Endothelial cell of hepatic sinusoid (primary cell): ENCODE measurements at regions not wholly inside any gene's neighbourhood (a gene's known extent, or its start where the extent isn't known, plus 50 kb on each side); places are given as distances from the start of the nearest gene placed in this dataset.

Source experiments
- in situ Hi-C: cut with HindIII; loops from 2 replicates; pipeline ENCODE4 v1.10.0; 2017; ENCODE audit warnings: low sequenced_read_pairs

DNA sequence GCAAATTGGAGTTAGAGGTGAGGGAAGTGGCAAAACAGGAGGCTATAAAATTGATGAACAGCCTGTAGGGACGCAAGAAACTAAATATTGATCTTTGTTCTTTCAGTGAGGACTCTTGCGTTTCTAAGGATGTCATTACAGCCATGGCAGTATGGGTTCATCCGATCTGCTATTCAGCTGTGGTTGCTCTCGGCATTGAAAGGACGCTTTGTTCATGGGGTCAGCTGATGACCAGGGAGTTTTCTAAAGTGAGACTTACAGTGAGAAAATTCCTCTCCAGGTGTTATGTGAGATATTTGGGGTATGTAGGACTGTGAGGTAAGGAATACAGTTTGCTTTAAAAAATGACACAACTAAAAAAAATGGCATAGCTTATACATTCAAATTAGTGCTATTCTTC, 52.7 kb upstream of the PELI1 start:
- in situ Hi-C loops = no loop called here

DNA sequence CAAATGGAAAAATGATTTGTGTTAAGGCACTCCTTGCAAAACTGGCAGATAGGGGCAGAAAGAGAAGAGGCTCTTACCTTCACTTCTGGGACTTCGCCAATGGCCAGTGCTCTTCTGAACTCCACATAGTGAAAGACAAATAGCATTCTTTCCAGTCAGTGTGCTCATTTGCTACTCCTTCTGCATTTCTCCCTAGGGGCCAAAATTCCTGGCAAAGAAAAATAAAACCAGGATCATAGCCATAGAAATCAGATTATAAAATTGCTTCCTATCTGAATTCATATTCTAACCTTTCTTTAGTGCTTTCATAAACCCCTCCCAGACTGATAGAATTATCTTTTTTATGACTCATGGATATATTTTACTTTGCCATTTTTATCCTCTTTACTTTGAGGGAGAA, 56.9 kb upstream of the PELI1 start:
- in situ Hi-C loops = no loop called here

DNA sequence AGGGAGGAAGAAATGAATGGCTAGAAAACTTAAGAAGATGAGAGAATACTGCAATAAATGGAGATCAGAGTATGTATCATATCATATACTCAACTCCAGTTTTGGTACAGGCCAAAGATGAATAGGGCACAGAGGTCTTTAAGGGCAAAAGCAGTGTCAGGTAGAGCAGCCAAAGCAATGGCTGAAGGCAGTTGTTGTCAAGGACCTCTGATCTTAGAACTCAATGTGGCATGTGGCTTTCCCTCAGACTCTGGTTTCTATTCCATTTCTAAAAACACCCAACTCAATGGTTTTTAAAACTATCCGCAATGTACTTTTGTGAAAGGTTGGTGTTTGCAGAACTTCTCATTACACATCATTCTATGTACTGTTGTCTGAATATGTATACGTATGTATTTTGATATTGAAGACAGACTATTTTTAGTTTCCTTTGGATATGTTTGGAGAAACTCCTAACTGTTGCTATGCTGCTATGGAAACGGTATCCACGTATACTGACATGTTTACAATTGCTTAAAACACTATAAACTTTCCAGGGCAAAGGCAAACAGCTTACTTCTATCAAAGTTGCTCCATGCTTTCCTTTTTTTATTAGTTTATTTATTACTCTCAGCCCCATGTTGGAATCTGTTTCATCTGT, 58.1 kb upstream of the PELI1 start:
- in situ Hi-C loops = no loop called here

DNA sequence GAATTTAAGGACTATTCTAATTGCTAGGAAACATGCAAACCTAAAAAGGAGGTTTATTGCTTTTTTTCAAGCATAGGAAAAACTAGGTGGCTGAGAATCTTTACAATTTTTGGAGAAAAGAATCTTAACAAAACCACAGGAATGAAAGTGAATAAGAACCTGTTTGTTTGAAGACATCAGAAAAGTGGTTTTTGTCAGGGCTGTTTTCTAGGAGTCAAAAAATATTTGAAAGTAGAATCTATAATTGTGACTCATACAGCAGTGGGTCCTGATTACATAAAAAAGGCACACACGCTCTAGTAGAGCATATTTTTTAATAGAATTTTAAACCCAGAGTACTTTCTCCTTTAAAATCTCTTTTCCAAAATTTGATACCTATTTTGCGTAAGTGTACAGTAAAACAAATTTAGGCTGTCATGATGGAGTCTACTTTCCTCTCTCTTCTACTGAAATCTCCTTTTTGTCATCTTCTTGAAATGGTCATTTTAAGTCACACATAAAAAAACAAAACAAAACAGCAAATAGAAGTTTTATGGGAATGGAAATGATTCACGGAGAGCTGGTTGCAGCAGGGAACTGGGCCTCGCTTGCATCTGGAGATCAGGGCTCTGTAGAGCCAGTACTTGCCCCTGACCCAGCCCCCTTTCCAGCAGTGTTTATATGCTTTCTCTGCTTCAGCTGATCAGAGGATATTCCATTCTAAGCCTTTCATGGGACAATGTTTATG, 59.1 kb upstream of the PELI1 start:
- in situ Hi-C loops = no loop called here

DNA sequence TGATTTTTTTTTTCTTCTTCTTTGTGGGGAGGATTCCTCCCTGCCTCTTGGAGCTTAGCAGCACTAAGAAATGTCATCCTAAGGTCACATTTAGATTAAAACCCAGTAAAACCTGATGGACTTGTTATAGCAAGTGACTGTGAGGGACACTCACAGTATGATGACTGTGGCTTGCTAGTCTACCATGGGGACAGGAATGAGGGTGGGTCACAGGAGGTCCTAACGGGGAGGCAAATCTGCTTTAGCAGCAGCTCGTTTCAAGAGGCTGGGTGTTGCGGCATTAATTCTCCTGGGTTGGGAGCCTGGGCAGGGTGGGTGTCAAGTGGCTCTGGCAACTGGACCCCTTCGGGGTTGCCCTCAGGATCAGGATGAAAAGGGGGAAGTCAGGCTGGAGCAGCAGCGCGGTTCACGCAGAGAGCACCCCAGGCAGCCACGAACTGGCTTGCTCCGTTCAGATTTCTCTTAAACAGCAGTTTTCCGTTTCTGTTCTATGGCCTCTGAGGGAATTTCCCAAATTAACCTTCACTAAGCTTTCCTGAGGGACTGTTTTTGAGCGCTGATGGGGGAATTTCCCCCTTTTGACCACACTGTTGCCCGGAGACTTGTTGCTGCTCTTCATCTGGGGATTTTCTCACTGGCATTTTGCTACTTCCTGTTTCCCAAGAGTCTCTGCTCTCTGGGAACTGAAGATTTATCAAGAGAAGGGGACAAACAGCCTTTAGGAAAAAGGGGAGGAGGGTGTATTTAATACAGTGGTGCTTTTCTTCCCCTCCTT, 59.8 kb upstream of the PELI1 start:
- in situ Hi-C loops = no loop called here

DNA sequence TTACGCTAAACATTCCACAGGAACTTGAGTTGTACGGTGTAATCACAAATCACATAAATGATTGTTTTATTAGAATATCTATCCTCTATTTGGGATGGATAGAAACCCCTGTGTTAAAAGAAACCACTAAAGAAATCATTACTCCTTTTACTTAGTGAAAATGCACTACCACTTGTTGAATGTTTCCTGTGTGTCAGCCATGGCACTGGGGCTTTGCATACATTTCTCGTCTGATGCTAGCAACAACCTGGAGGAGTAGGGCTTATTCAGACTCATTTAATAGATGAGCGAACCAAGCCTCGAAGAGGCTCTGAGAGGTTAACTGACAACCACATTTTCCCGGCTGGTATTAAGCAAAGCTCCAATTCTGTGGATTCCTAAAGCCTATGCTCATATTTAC, 60.5 kb upstream of the PELI1 start:
- in situ Hi-C loops = no loop called here

DNA sequence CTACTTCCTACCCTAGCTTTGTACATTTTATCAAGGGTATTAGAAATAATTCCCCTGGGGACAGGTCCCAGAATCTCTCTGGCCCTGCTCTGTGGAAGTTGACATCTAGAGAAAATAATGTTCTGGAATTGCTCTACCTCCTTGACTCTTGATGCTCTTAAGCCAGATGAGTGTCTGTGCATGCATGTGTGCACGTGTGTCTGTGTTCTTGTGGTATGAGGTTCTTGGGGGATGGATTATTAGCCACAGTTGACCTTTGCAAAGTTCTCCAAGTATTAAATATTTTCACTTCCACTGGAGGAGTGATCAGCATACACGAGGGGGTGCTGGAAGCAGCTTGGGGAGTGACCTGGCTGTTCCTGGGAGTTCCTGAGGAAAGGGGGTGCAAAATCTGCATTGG, 61.2 kb upstream of the PELI1 start:
- in situ Hi-C loops = no loop called here

DNA sequence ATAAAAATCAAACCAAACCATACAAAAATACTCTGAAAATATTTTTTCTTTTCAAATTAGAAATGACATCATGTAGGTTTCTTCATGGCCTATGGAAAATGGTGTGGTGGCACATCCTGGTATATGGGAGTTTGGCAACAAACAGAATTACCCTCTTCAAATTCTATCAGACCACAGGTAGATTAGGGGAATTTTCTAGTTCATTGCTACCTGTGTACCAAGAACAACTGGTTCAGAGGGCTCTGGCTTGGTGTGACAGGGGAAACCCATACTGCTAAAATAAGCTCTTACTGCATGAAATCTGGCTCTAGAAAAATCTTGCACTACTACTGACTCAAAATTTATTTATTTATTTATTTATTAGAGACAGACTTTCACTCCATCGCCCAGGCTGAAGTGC, 63.4 kb upstream of the PELI1 start:
- in situ Hi-C loops = no loop called here

DNA sequence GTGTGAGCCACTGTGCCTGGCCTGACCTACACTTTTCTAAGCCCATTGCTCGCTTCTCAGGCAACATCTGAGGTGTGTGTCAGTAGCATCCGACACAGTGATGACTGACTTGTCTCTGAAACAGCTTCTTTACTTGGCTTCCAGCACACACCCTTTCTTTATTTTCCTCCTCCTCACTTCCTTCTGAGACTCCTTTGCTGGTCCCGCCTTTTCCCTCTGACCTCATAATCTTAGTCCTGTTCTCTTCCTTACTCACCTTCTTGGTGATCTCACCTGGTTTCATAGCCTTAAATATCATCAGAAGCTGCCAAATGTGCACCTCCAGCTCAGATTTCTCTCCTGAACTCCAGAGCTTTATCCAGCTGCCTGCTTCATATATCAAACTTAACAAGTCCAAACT, 66.6 kb upstream of the PELI1 start:
- in situ Hi-C loops = loop anchor here (5.0 kb wide), 1 partner anchor 101 kb away; no protein-coding TSS in a partner anchor

DNA sequence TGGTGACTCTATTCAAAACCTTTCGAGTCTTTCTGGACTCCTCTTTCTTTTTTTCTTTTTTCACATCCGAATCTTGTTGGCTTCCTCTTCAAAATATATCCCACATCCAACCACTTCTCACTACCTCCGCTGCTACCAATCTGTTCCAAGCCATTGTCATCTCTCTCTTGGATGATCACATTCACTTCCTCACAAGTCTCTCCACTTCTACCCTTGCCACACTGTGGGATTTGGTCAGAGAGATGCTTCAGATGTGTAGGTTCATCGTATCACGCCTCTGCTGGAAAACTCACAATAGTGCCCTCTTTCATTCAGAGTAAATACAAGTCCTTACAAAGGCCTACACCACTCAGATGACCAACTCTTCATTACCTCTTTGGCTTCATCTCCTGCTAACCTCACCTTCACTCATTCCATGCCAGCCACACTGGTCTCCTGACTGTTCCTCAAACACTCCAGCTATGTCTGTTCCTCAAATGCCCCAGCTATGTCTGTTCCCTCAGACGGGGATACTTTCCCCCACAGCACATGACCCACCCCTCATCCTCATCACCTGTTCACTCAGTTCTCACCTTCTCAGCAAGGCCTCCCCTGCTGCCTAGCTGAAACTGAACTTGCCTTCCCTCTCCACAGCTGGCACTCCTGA, 67.2 kb upstream of the PELI1 start:
- in situ Hi-C loops = loop anchor here (5.0 kb wide), 1 partner anchor 101 kb away; no protein-coding TSS in a partner anchor

DNA sequence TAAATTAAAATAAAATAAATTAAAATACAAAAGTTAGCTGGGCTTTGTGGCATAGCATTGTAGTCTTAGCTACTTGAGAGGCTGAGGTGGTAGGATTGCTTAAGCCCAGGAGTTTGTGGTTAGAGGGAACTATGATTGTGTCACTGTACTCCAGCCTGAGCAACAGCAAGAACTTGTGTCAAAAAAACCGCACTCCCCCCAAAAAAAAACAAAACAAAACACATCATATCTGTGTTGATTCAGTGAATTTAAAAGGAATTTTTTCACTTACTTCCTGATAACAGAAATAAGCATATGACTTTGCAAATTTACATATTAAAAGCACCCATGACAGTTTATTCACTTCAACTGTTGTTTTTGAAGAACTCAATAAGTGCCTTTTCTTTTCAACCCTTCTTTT, 68.1 kb upstream of the PELI1 start:
- in situ Hi-C loops = loop anchor here (5.0 kb wide), 1 partner anchor 100 kb away; no protein-coding TSS in a partner anchor

DNA sequence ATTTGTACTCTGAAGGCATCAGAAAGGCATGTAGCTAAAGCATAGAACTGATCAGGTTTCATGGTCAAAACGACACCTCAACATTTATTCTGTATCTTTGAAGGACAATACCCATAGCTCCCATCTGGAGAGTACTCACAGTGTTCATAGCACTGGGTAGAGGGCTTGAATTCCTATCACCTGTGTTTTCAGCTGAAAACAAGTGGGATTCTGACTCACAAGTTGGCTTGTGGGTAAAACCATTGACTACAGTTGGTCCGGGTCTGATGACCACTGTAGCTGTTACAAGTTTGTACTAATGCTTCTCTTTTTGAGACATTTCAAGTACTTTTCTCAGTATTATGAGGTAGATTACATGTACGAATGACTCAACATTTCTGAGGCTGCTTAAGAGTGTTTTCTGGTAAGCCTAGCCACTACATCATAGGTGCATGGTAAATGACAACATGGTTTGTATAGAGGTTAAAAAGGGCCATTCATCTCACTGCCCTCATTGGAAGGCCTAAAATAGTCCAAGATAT, 68.6 kb upstream of the PELI1 start:
- in situ Hi-C loops = loop anchor here (5.0 kb wide), 1 partner anchor 99 kb away; no protein-coding TSS in a partner anchor

DNA sequence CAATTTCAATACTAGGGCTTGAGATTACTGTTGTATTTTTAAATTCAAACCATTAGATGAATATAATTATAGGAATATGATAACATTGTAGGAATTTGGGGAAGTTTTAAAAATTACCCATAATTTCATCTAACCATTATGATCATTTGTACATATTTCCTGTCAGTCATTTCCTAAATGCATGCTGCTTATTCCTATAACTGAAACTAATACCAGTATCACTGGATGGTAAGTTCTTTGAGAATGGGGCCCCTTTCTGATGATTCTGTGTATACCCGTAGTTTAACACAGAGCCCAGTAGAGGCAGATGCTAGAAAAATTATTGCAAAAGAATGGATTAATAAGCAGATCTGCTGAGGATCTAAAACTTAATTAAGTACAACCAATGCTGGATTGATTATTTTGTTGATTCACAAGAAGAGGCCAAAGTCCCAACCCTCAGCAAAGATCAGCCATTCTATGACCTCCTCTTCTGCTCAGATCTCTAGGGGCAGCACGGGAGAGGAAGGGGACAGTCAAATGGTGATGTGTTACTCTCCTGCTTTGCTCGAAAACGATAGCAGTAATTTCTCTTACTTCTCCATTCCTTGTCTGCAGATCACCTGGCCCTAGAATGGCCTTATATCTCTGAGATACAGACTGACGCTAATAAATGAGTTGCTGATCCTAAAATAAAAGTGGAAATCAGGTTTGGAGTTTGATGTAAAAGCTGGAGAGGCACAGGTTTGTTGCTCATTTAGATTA, 69.5 kb upstream of the PELI1 start:
- in situ Hi-C loops = loop anchor here (5.0 kb wide), 1 partner anchor 99 kb away; no protein-coding TSS in a partner anchor

DNA sequence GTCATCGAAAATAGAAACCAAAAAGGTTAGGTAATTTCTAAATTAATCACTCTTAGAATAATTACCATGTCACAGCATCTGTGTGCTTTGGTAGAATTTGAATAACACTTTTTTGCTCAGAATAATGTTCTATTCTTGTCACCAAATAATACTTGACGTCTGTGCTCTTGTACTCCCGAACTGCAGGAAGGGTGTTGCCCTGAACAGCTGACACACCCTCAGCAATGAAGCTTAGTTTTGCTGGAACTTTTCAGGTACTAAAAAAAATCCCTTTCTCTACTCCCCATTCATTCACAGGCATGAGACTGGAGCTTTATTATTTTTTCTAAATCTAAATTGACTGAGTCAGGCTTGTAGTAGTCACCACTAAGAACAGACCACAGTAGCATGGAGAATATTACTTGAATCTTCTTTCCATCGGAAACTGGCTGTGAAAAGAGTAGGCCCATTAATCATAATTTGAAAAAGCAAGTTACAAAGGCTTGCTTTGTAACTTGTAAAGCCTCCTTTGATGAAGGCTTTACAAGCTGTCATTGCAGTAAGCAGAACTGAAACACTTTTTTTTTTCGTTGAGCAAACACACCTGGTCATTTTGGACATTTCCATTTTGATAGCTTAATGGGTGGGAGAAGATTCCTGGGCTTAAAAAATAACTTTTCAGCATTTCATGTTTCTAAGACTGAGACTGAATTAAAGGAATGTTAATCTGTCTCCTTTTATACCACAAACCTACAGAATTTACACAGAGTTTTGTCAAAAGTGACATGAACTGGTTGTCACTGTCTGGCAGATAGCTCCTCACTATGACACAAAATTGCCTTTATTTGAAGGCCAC, 70.3 kb upstream of the PELI1 start:
- in situ Hi-C loops = loop anchor here (5.0 kb wide), 1 partner anchor 98 kb away; no protein-coding TSS in a partner anchor

DNA sequence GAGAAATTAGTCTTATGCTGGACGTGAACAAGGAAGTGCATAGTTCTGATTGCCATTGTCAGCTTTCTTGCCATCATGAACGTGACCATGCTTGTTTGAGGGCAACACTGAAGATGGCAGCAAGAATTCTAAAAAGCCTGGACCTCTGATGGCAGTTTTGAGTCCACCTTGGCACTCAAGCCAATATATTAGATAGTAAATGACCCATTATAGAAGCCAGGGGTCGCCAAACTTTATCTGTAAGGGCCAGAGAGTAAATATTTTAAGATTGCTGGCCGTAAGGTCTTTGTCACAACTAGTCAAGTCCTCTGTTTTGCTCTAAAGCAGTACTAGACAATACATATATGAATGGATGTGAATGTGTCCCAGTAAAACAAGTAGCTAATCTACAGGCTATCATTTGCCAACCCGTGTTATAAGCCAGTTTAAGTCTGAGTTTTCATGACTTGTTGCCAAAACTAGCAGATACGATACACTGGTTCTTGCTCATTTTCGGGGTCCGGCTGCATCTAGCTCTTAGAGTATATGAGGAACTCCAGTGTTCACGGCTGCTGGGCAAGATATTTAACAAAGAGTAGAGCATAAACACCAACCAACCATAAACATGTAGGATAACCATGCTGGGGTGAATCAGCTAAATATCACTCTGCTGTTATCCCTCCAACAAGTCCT, 73.1 kb upstream of the PELI1 start:
- in situ Hi-C loops = no loop called here

DNA sequence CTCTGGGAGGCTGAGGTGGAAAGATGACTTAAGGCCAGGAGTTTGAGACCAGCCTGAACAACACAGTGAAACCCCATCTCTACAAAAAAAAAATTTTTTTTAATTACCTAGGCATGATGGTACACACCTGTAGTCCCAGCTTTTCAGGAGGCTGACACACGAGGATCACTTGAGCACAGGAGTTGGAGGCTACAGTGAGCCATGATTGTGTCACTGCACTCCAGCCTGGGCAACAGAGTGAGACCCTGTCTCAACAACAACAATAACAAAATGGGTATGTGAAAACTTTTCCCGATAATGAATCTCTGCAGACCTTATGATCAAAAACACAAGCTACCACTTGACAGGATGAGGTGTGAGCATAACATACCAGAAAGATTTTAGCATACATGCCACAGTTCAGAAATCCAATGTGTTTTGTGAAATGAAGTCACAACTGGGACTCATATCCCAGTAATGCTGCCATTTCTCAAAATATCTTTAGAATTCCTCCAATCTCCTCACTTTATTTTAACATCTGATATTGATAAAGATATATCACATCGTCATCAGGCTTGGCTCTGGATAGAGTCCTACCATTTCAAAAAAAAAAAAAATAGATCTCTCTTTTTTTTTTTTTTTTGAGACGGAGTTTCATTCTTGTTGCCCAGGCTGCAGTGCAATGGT, 74.0 kb upstream of the PELI1 start:
- in situ Hi-C loops = no loop called here

DNA sequence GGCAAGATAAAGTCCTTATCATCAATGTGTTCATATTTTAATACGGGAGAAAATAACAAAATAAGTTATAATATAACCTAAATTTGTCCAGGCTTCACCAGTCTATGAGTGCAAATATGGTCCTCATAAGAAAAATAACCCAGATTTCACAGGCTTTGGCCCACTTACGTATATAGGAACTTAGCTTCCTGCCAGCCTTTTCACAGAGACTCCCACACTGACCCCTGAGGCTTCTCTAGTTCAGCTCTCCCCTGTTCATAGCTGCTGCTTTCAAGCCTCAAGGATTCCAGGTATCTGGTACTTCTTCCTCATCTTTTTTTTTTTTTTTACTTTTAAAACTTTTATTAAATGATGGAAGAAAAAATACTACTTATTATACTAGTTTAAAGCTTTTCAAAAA, 74.9 kb upstream of the PELI1 start:
- in situ Hi-C loops = no loop called here

DNA sequence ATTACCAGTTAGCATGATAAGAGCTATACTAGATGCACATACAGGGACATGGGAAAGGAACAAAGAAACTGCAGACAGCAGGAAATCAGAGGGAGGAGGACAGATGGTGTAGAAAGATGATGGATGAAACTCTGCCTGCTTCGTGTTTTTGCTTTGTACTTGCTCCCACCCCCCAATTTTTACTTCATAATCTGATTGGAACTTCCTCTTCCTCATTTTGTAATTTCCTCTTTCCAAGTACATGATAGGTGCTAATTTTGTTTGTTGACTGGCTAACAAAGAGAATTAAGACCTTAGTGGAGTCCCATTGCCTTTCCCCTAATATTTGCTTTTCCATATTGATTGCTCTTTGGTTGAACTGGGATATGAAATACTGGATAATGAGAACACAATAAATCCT, 76.0 kb upstream of the PELI1 start:
- in situ Hi-C loops = no loop called here
